A673 (cell line): ENCODE measurements at regions not wholly inside any gene's neighbourhood (a gene's known extent, or its start where the extent isn't known, plus 50 kb on each side); places are given as distances from the start of the nearest gene placed in this dataset.

ENCODE experiments used
- CTCF ChIP-seq: fragments of 300-800, 200-600 bp; sonication (generic); conservative IDR thresholded peaks from 2 replicates; pipeline ENCODE4 v1.5.1; 2017; ENCODE audit warnings: low read depth, mild to moderate bottlenecking, antibody characterized with exemption, low read length, moderate library complexity, mixed read lengths
- EZH2 ChIP-seq: fragments of 200-600 bp; sonication (generic); IDR thresholded peaks from 2 replicates; pipeline ENCODE4 v1.6.1; 2017; ENCODE audit warnings: borderline replicate concordance, low read depth, mild to moderate bottlenecking, mixed read lengths, antibody characterized with exemption, low read length; ENCODE audit not compliant: poor library complexity, severe bottlenecking

- TF ChIP-seq CTCF (no peak), EZH2 (no peak)
Observed at GRCh38 chr5:162882629-162883028, 554.8 kb upstream of the CCNG1 start.
